Activated CD4-positive, alpha-beta T cell treated with anti-CD3 and anti-CD28 coated beads for 24 hours (primary cell): ENCODE measurements at regions not wholly inside any gene's neighbourhood (a gene's known extent, or its start where the extent isn't known, plus 50 kb on each side); places are given as distances from the start of the nearest gene placed in this dataset.

ENCODE experiments used
- DNase-seq, 2 donors: peaks; one replicate each; pipeline ENCODE4 v3.0.0-alpha.2; 2020; ENCODE audit warnings: low read depth in 2 of 2

DNA sequence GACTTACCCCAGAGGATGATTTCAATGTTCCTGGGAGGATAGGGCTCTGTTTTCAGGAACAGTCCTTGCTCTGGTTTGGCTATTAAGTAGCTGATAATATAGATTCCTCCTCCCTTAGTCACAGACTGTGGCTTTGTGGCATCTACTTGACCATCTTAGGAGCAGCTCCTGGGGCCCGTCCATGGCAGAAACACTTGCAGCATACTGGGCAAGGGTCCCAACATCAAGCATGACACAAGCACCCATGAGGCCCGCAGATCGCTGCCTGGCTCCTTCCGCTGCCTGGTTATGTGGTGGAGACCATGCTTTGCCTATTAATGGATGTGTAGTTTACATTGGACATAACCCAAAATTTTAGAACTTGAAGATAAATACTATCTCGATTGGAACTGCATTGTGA lies 170.1 kb downstream of the ICE1 start:
- no peak for DNase-seq

DNA sequence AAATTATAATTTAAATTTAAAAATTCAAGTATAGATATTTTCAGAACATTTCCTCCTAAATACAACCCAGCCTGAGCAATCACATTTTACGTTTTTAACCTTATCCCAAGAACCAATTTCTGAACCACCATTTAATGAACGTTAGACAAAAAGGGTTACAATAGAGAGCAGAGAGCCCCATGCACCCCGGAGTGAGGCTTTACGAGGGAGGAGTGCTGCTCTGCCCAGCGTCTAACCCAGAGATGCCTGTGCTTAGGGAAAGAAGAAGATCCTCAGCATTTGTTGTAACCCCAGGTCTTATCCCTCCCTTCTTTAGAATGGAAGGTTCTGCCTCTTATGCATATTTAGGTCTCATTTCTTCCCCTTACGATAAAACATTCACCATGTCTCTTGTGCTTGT lies 169.1 kb downstream of the ICE1 start:
- no peak for DNase-seq

- DNase-seq = no peak
These were observed 167.4 kb downstream of the ICE1 start for GRCh38 chr5:5589857-5590256.

DNA sequence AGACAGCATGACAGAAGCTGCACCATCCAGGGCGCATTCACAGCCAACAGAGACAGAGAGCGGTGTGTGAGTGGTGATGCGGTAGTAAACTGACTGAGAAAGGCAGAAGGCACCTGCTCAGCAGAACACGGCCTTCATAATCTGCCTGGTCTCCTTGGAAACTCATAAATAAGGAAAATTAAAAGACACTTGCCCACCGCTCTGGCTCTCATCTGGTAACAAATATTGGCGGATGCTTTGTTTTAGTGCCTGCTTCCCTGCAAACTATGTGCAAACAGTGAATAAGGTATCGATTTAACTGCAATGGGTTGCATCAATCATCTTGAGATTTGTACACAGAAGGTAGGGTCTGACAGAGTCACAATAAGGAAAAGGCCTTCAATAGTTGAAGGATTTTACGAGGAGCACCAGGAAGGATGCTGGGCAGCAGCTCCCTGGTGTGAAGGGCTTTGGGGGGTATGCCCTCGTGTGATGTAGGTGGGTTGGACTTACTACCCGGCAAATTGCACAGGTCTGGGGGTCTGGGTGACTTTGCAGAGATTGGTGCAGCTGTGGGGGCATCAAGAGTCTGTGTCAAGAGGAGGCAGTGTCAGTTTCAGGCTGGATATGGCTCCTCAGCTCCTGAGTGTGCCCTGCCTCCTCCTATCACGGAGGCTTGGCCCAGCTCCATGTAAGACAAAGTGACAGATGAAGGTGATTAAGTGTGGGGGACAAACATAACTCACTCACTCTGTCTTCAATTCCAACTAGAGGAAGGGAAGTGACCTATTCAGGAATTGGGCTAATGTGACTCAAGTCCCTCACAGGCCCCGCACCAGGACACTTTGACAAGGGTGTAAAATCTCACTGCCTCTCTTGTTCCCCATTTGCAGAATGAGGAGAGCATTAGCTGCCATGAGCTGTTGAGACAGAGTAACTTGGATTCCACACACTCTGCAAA lies 166.7 kb downstream of the ICE1 start:
- no peak for DNase-seq

DNA sequence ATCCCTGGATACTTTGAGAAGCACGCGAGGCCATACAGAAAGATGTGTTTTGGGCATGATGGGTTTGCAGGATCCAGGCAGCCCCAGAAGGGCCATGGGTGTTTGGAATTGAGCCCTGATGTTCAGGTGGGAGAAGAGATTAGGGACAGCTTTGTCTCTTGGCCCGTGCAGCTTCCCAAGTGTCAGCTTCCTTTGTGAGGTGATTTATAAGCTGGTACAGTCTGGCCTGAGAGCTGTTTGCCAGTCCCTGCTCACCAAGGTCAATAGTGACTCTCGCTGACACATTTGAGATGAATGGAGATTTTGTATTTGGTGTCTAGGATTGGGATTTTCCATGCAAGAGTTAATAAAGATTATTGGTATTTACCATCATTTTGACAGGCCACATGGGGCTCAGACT lies 165.9 kb downstream of the ICE1 start:
- DNase-seq = no peak

- no peak for DNase-seq
These were observed 165.0 kb downstream of the ICE1 start for GRCh38 chr5:5587474-5587873.

DNA sequence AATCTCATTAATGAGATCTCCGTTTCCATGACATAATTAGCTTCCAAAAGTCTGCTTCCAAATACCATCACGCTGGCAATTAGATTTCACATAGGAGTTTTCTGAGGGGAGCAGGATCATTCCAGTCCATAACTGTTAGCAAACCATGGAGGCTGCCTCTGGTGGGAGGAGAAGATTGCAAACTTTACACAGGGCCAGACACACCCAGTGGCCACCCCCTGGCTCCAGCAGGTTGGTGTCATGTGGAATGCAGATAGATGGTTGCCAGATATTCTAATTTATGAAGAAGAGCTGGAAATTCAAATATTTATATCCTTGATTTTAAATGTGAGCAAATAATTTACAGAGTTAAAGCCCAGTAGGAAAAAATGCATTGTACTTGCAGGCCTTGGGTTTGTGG lies 164.2 kb downstream of the ICE1 start:
- no peak for DNase-seq

- DNase-seq = no peak
These were observed 163.4 kb downstream of the ICE1 start for GRCh38 chr5:5585751-5586341.

DNA sequence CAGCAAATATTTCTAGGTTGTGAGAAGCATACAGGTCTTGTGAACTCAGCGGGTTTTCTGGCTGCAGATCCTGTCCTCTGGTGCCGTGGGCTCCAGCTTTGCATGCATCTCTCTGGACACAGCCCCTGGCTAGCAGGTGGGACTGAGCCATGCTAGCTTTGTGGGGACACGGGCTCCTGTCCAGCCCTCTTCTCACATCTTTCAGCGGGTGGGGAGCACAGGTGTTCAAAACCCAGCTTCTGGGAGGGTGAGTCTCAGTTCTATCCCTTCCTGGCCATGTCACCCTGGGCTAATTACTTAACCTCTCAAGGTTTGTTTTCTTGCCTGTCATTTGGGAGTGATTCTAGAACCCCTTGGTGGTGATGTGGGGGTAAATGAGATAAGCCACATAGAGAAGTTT lies 162.3 kb downstream of the ICE1 start:
- no peak for DNase-seq

- no peak for DNase-seq
These were observed 161.8 kb downstream of the ICE1 start for GRCh38 chr5:5584236-5584745.

GRCh38 chr5:5583832-5584231 lies 161.4 kb downstream of the ICE1 start:
- no peak for DNase-seq

GRCh38 chr5:5583023-5583765 lies 160.7 kb downstream of the ICE1 start:
- no peak for DNase-seq

DNA sequence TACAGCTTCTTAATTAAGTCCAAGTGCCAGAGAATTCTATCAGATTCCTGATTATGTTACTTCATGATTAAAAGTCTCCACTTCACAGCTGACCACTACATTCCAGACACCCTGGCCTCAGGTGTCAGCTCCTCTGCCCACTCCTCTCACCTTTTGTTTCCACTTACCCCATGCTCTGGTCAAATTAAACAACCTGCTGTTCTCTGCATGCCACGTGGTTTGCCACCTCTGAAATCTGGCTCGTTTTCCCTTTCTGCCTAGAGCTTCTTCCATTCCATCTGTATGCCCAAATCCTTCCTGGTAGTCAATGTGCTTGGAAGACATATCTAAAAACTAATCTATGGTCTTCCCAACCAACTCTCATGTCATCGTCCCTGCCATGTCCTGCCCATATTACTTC lies 158.6 kb downstream of the ICE1 start:
- no peak for DNase-seq

DNA sequence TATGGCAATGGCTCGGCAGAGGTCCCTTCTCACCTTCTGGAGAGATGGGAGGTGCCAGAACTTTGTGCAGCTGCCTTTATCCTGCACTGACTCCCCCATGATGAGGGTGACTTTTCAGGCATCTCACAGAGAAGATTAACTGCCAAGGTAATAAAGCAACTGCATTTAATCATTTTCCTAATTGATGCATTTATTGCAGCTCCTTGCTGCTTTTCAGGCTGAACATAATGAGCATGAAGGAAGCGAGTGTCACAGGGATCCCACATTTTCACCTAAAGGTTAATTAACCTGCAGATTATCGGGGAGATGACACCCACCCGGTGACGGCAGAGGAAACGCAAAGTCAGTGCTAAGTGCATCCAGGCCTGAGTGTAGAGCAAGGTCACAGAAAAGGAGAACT lies 154.3 kb downstream of the ICE1 start:
- no peak for DNase-seq

- DNase-seq = no peak
These were observed 153.0 kb downstream of the ICE1 start for GRCh38 chr5:5575461-5575860.

DNA sequence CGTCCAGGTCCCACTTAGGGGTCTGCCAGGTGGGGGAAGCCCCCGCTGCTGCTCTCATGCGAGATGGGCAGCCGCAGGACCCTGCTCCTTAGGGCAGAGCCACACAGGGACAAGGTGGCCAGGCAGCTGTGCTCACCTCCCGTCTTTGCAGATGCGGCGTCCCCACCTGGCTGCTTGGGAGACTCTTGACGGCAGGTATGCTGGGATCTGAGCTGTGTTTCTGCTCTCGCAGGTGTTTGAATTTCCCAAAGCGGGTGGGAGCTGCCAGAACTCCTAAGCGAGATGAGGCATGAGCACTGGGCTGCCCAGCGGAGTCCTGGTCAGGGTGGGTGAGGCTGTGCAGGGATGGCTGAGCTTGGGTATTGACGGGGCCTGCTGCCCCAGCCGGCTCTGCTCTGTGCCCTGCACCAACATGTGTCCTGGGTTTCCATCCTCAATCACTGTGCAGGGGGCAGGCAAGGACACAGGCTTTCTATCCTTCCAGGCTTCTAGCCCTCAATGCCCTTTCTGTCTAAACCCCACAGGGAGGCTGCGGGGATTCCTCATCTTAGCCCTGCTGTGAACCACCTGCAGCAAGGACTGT lies 151.4 kb downstream of the ICE1 start:
- no peak for DNase-seq

DNA sequence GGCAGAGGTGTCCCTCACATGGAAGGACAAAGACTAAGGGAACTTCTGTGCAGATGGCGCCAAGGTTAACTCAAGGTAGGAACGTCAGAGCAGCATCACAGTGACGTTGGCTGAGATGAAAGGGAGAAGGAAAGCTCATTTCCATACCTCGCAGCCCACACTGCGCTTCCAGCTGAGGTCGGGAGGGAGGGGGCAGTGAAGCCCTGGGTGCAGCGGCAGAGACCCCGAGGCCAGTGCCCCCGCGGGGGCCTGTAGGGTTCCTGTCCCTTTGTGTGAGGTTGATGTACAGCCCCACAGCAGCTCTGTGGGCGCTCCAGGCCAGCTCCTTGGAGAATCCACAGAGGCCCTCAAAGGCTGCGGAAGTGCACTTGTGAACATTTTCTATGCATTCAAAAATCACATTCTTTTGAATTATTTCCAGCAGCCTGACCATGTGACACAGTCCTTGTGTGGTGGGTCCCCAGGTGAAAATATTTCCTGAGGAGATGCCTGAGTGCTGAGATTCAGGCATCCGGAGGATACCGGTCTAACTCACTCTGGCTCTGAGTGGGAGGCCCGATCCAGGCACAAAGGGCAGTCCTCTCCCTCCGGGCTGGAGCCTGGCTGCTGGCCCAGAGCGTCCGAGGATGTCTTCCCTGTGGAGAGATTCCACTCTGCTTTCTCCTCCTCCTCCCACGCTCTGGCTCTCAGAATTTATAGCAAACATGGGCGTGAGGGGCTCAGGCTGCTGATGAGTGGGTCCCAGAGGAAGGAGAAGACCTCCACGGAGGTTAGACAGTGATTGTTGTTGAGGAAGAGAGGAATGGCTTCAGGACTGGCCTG lies 150.7 kb downstream of the ICE1 start:
- DNase-seq = no peak

DNA sequence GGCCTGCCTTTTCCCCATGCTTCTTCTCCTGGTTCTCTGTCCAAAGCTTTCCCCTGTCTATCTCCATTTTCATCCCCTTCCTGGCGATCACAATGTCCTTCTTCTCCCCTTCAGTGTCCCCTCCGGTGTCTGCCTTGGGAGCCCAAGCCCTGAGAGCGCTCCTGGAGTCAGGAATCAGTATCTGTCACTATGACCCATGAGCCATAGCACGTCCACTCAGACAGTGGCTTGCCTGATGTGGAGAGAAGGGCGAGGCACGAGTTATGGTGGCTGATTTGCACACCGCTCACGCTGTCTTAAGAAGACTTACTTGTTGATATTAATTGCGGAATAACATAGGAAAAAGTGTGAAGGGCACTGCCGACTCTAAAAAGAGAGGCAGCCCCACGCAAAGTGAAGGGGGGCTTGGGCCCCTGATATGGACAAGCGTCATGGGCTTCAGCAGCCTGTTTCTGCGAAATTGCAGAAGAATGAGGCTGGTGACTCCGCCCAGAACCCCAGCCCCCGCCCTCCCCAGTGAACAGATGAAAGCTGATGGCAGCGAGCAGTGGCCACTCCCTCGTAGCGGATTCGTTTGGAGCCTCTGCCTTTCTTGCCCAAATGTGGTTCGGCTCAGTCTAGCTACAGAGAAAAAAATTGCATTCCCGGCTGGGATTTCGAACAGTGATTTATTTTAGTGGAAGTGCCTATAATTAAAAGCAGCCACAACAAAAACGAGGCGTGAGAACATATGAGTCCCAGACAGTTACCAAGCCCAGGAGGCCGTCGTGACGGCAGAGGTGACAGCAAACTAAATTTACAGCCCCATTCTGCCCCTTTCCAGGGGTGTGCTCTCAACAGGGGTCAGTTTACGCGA lies 149.8 kb downstream of the ICE1 start:
- no peak for DNase-seq

GRCh38 chr5:5570646-5571045 lies 148.2 kb downstream of the ICE1 start:
- DNase-seq = no peak

- no peak for DNase-seq
These were observed 142.4 kb downstream of the ICE1 start for GRCh38 chr5:5564898-5565297.
